Activated CD4-positive, alpha-beta memory T cell treated with anti-CD3 and anti-CD28 coated beads for 36 hours (primary cell): ENCODE measurements at regions not wholly inside any gene's neighbourhood (a gene's known extent, or its start where the extent isn't known, plus 50 kb on each side); places are given as distances from the start of the nearest gene placed in this dataset.

ENCODE experiments used
- CTCF ChIA-PET: fragments of 350-600 bp; sonication (Branson Sonifier 250); formaldehyde crosslinking; loops from one replicate; lab custom pipeline; 2021; ENCODE audit warnings: antibody characterized with exemption, inconsistent platforms; lab: Charles Lee
- POLR2A ChIA-PET: fragments of 350-600 bp; sonication (Branson Sonifier 250); formaldehyde crosslinking; loops from one replicate; lab custom pipeline; 2021; ENCODE audit warnings: antibody characterized with exemption; lab: Charles Lee
- DNase-seq: peaks from one replicate; pipeline ENCODE4 v3.0.0-alpha.2; 2020
- H3K27ac Mint-ChIP-seq: one replicate; pipeline ENCODE4 v1.8.0; 2021; ENCODE audit warnings: mixed read lengths
- H3K27me3 Mint-ChIP-seq: one replicate; pipeline ENCODE4 v1.8.0; 2021; ENCODE audit warnings: mixed read lengths
- H3K36me3 Mint-ChIP-seq: one replicate; pipeline ENCODE4 v1.8.0; 2021; ENCODE audit warnings: mixed read lengths
- H3K4me1 Mint-ChIP-seq: one replicate; pipeline ENCODE4 v1.8.0; 2021; ENCODE audit warnings: low read depth, mixed read lengths
- H3K4me3 Mint-ChIP-seq: one replicate; pipeline ENCODE4 v1.8.0; 2021; ENCODE audit warnings: mild to moderate bottlenecking, mixed read lengths
- H3K9me3 Mint-ChIP-seq: one replicate; pipeline ENCODE4 v1.8.0; 2021; ENCODE audit warnings: mixed read lengths
- intact Hi-C: fragments of 100-400 bp; cut with micrococcal nuclease; formaldehyde crosslinking; loops from one replicate; pipeline ENCODE4 v1.15.1; 2023

GRCh38 chr13:31036731-31037695, 104.6 kb downstream of the TEX26 start:
- intact Hi-C loops, result no loop called here
- CTCF ChIA-PET, result interaction anchor here (0.9 kb wide), 1 partner anchor 58 kb away, joined by 3 read pairs; no protein-coding TSS in a partner anchor
- H3K4me3 Mint-ChIP-seq, result no peak overlapping the region
- H3K27me3 Mint-ChIP-seq, result peaks cover 14% of the 10 kb centered on the region
- H3K36me3 Mint-ChIP-seq, result no peaks in the 10 kb centered on the region
- no peaks in the 10 kb centered on the region for H3K9me3 Mint-ChIP-seq
- H3K4me1 Mint-ChIP-seq, result peaks cover 23% of the 10 kb centered on the region
- no peak for DNase-seq
- no peak overlapping the region for H3K27ac Mint-ChIP-seq
- POLR2A ChIA-PET, result no interaction called here

- Mint-ChIP-seq H3K9me3 (no peaks in the 10 kb centered on the region), H3K27me3 (peaks cover 14% of the 10 kb centered on the region), H3K36me3 (no peaks in the 10 kb centered on the region), H3K4me3 (no peak overlapping the region), H3K4me1 (peaks cover 19% of the 10 kb centered on the region), H3K27ac (no peak overlapping the region)
- intact Hi-C loops, result no loop called here
- ChIA-PET CTCF (interaction anchor here (1.0 to 1.8 kb wide), 2 partner anchors 9 to 56 kb away, joined by 3 to 5 read pairs; no protein-coding TSS in a partner anchor), POLR2A (interaction anchor here (0.8 kb wide), 1 partner anchor 12 kb away, joined by 3 read pairs; no protein-coding TSS in a partner anchor)
- no peak for DNase-seq
Observed at GRCh38 chr13:31035185-31035965, 102.9 kb downstream of the TEX26 start.

- CTCF ChIA-PET, result interaction anchor here (1.4 to 2.4 kb wide), 2 partner anchors 8 to 12 kb away, joined by 7 read pairs; no protein-coding TSS in a partner anchor
- H3K4me1 Mint-ChIP-seq, result no peaks in the 10 kb centered on the region
- no peaks in the 10 kb centered on the region for H3K36me3 Mint-ChIP-seq
- intact Hi-C loops, result no loop called here
- H3K27me3 Mint-ChIP-seq, result peaks cover 14% of the 10 kb centered on the region
- H3K9me3 Mint-ChIP-seq, result no peaks in the 10 kb centered on the region
- H3K27ac Mint-ChIP-seq, result no peak overlapping the region
- H3K4me3 Mint-ChIP-seq, result no peak overlapping the region
- POLR2A ChIA-PET, result no interaction called here
- no peak for DNase-seq
Observed at GRCh38 chr13:31032528-31033113, 100.2 kb downstream of the TEX26 start.

GRCh38 chr13:31031482-31031881, 99.0 kb downstream of the TEX26 start:
- Mint-ChIP-seq H3K4me1 (no peaks in the 10 kb centered on the region), H3K4me3 (no peak overlapping the region), H3K9me3 (no peaks in the 10 kb centered on the region), H3K27ac (no peak overlapping the region), H3K36me3 (no peaks in the 10 kb centered on the region), H3K27me3 (peaks cover 14% of the 10 kb centered on the region)
- ChIA-PET POLR2A (no interaction called here), CTCF (interaction anchor here (1.3 to 2.4 kb wide), 3 partner anchors 9 to 166 kb away, joined by 3 to 10 read pairs (median 7); no protein-coding TSS in a partner anchor)
- intact Hi-C loops, result no loop called here
- DNase-seq, result no peak

GRCh38 chr13:31029102-31029501, 96.6 kb downstream of the TEX26 start:
- intact Hi-C loops, result no loop called here
- ChIA-PET CTCF (interaction anchor here (0.8 kb wide), 1 partner anchor 50 kb away, joined by 4 read pairs; no protein-coding TSS in a partner anchor), POLR2A (no interaction called here)
- Mint-ChIP-seq H3K9me3 (no peaks in the 10 kb centered on the region), H3K4me1 (no peaks in the 10 kb centered on the region), H3K27me3 (peaks cover 5% of the 10 kb centered on the region), H3K36me3 (no peaks in the 10 kb centered on the region), H3K27ac (no peak overlapping the region), H3K4me3 (no peak overlapping the region)
- DNase-seq, result no peak

- Mint-ChIP-seq H3K27ac (no peak overlapping the region), H3K27me3 (peaks cover 4% of the 10 kb centered on the region), H3K4me3 (no peak overlapping the region), H3K4me1 (no peaks in the 10 kb centered on the region), H3K36me3 (no peaks in the 10 kb centered on the region), H3K9me3 (no peaks in the 10 kb centered on the region)
- intact Hi-C loops, result no loop called here
- POLR2A ChIA-PET, result no interaction called here
- DNase-seq, result no peak
- CTCF ChIA-PET, result no interaction called here
Observed at GRCh38 chr13:31027136-31027535, 94.7 kb downstream of the TEX26 start.
